HG03097 (cell line): ENCODE measurements at regions not wholly inside any gene's neighbourhood (a gene's known extent, or its start where the extent isn't known, plus 50 kb on each side); places are given as distances from the start of the nearest gene placed in this dataset.

Experiments
- ATAC-seq: cut with Tn5 transposase; IDR thresholded peaks from one replicate; pipeline ENCODE4 v1.9.1; 2021; ENCODE audit not compliant: unreplicated experiment, low FRiP score

DNA sequence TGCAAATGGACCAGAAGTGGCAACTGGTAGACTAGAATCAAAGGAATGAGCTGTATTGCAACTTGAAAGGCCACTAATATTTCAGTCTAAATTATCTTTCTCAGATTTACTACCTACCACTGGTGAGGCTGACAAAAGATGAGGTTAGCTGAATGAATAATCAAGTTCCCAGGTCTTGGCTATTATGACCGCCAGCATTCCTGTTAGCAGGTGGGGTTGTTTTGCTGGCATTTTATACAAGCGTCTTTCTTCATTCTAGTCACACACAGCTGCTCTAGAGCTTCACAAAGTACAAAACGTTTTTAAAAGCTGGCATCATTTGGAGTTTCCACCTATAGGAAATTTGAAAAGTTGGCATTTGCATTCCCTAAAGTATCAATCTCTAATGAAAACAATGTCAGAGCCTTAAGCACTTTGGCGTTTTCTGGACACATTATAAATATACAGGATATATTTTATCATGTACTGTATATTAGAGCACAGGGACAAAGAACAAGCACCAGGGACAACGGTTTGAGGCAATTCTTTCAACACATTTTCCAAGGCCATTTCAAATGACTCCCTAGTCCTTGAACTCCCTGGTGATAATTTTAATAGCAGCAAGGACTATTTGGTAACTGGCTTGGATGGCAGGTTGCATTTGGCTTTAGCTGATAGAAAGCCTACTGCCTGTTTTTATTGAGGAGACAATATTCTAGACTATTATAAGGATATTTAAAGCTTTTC lies 410.2 kb upstream of the CHST9 start:
- no peak for ATAC-seq

DNA sequence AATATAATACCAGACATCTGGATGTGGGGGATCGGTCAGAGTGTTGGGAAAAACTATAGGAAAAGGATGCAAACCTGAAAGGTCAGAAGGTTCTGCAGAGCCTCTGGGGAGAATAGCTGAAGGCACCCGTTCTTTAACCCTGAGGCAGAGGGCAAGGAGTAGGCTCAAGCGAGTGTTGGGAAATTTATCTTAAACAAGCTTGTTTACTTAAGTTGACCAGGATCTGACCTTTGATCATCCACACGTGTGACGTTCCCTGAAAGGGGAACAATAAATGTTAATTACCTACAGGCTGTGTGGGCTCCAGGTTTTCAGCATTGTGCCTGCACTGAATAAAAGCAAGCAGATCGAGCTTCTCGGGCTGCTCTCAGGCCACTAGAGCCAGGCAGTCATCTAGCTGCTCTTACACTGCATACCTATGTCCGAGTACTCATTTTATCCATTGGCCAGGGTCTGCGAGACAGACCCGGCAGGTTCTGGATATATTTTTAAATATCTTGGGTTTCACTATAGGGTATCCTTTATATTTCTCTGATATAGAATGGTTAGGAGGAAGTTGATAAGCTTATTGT lies 400.6 kb upstream of the CHST9 start:
- no peak for ATAC-seq

DNA sequence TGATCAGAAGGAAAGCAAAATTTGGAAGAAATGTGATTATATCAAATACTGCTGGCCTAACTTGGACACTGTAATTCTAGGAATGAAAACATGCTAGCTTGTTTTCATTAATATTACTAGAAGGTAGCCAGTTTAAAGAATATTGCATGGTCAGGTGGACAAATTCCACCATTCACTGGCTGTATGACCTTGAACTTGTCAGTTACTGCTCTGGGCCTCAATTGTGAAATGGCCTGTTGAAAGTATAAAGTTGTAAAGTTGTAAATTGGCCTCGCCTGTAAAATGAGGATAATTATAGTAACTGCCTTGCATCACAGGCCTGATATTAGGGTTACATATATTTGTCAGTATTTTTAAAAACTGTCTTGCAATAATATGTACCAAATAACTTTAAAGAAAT lies 398.4 kb upstream of the CHST9 start:
- no peak for ATAC-seq

DNA sequence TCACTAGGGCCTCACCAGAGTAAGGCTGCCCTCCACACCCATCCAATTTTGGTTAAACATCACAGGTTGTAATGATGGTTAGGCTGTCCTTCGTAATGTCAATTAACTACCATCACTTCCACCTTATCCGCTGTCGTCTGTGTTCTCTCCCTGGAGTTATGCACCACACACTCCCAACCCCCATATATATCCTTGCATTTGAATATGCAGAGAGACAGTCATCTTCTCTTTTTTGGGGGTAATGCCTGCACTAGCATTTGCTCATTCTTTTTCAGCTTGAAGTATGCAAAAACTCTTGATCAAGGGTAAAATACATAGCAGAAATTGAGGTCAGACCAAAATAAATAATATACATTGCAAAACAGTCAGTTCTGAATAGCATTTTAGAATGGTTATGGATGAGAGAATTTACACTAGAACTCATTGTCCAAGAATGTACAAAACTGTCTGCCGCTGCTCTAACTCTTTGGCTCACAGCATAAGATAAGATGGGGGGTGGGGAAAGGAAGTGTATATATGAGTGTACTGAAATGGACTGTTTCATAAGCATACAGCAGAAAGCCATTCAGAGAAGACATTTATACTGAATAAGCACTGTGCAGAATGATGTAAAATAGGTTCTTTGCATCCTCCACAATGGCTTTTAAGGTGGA lies 397.8 kb upstream of the CHST9 start:
- no peak for ATAC-seq

DNA sequence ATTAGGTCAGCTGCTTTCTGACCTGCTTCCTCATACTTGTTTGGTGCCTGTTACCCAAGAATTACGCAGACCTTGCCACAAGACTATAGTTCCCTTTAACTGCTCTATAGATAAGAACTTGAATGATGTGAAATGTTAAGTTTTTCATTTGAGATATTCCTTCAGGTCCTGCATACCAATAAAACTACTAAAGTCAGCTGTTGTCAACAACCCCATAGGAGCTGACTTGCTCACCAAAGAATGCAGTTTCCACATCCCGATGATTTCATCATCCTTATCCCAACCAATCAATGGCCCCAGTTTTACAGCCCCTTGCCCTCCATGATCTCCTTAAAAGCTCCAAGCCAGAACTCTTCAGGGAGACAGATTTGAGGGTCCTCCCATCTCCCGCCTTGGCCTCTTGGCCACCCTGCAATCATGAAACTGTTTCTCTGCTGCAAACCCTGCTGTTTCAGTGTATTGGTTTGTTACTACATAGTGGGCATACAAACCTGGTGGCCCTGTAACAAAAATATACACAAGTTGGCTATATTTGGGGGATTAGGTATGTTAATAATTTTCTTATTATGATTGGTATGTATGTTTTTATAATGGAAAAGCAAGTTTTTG lies 396.3 kb upstream of the CHST9 start:
- no peak for ATAC-seq

DNA sequence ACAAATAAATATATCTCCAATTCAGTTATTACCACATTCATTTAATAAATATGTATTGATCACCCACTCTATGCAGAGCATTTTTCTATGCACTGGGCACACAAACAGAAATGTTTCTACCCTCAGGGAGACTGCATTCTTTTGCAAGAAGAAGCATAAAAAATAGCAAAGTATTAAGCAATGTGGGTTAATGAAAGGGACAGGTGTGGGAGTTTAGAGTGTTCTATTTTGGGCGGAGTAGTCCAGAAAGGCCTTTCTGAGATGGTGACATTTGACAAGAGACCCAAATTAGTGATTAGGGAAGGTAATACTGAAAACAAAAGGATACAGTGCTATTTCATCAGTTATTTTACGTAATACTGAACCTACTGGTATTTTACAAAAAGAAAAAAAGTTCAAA lies 394.3 kb upstream of the CHST9 start:
- no peak for ATAC-seq

DNA sequence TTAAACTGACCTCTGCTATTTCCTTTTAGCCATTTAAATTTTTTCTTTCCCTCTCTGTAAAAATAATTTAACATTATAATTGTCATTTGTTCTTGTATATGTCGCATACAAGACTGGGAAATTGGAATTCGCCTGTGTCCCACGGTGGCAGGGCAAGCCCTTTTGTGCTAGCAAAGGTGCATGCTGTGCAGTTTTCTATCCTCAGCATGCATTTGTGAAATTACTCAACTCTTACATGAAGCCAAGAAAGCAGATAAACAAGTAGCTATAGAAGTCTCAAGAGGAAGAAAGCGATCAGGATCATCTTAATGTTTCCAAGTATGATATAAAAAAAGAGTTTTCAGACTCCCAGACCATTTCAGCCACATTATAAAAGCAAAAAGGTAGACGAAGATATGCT lies 392.6 kb upstream of the CHST9 start:
- no peak for ATAC-seq

DNA sequence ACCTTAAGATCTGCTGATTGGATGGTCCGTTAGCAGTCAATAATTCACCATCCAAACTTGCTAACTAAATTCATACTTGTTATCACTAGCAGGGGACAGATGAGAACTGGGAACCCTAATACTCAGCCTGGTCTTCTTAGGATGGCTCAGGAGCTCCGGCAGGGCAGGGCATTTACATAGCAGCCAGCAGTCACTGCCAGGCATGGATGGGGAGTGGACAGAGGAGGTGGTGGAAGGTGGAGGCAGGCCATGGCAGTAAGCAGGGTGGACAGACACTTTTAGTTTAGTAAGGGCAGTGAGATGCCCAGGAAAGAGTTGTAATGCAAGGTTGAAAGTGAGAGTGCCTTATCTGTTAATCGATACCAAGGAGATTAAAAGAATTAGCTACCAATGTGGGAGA lies 392.2 kb upstream of the CHST9 start:
- ATAC-seq: no peak

DNA sequence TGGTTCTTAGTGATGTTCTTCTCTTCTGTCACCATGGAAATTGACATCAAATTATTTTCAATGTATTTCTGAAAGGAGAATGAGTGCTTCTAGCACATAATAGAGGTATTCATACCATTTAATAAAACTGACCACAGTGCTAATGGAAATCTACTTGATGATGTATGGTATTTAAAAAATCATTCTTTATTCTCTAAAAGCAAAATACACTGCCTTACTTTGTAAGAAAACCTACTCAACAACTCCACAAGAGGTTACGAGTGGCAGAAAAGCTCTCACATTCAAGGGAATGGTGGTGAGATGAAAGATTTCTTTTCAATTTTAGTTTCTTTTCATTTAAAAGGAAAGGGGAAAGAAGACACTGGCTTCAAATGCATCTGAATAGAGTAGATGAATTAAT lies 382.3 kb upstream of the CHST9 start:
- no peak for ATAC-seq

DNA sequence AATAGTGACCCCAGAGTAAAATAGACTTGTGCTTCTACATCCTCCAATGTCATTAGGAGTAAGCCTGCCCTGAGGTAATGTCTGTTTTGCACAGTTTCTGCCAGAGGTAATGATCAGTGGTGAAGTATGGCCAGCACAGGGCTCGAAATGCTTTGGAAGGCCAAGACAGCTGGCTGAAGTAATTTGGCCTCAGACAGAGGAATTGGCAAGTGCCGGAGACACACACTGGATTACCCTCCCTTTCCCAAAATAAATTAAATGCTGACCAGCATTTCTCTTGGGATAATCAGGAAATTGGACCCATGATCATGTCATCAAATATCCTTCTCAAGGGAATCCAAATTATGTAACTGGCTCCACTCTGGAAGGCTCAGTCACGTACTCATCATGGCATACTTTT lies 379.0 kb upstream of the CHST9 start:
- ATAC-seq: no peak

DNA sequence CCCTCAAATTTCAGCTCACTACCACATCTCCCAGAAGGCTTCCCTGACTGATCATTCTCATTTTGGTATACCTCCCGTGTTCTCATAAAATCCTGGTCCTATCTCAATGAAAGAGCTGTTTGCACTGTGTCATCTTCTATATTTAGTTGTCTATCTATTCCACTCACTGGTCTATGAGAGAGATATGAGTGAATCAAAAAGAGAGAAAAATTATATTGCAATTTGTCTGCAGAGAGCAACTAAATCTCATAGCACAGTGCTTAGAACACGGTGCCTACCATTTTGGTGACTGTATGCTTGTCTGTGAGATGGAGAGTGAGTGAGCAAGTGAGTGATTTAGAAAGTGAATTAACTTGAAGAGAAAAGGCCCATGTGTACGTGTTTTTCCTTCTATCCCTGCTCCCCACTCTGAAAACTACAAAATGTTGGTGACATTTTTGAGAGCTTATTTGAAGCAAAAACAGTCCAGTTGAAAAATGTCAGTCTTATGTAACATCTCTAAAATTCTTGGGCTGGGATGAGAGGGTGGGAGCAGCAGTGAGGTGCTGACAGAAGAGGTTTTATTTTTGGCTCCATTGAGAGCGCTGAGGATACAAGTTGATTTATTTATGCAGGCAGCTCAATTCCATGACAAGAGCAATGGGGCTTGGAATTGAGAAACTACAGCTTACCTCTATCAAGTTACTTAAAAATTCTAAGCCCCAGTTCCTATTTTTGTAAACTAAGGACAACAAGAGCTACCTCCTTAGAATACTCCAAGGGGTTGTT lies 373.5 kb upstream of the CHST9 start:
- no peak for ATAC-seq

DNA sequence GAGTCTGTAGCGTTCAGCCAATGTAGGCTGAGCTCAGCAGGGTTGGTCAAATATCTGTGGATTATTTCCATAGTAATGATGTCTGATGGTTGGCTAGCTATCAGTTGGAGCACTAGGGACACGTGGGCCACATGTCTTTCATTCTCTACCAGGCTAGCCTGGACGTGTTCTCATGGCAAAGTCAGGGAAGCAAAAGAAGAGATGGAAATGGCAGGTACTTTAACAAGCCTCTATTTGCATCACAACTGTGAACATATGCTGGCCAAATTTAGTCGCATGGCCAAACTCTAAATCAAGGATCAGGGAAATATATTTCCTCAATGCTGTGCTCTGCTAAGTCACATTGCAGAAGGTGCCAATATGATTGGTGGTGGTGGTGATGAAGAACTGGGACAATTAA lies 371.6 kb upstream of the CHST9 start:
- no peak for ATAC-seq

DNA sequence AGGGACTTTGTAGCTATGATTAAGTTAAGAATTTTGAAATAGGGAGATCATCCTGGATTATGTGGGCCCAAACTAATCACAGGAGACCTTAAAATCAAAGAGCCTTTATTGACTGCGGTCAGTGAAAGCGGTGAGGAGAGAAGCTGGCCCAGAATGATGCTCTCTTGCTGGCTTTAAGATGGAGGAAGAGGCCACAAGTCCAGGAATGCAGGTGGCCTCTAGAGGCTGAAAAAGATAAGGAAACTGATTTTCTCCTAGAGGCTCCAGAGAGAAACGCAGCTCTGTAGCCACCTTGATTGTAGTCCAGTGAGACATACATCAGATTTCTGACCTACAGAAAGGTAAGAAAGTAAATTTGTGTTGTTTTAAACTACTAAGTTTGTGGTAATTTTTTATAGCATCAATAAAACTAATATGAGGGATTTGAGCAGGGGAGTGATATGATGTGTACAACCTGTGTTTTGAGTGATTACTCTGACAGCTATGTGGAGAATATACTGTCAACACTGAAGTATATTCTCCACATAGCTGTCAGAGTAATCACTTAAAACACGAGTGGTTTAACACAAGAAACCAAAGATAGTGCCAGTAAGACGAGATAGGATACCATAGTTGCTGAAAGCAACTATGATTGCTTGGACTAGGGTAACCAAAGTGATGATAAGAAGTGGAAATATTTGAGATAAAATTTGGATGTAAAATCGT lies 364.4 kb upstream of the CHST9 start:
- ATAC-seq: no peak

DNA sequence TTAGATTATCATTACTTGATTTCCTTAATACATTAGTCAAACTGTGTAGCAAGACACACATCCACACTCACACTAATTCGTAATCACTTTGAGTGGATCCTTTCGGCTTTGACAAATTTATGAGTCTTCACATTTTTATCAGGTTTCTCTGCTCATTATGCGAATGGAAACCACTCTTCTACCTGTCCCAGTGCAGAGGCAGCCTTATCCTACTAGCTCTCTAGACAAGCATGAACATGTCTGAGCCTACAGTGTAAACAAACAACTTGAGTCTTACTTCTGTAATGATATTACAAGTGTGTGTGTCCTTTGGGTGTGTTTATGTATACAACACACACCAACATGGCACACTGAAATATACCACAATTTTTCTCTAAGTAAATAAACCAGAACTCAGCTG lies 361.9 kb upstream of the CHST9 start:
- ATAC-seq: no peak

DNA sequence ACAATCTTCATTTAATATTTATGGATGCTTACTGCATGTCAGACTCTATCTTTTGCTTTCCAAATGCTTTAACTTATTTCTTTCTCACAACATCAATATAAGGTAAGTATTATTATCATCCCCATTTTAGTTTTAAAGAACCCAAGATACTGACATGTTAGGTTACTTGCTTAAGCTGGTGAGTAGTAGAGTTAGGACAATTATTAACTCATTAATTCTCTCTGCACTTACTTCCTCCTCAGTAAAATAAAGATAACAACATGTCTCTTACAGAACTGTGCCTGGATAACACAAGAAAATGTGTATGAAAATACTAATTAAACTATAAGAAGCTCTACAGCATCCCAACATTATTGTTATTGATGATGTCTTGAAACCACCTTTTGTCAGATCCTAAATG lies 359.1 kb upstream of the CHST9 start:
- no peak for ATAC-seq

DNA sequence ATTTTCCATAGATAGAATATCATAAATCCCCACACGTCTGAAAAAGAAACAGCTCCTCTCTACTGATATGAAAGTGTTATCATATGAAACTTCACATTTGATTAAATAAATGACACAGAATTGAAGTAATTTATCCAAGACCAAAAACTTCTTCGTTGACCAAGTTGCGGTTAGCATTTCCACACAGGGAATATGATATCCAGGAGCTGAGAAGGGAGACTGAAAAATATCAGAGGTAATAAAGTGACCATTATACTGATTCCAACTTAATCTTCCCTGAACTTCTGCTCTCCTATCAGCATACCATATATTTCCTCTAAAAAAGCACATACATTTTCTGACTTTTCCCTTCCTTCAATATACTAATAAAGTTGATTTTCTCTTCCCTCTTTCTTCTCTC lies 356.2 kb upstream of the CHST9 start:
- ATAC-seq: no peak

DNA sequence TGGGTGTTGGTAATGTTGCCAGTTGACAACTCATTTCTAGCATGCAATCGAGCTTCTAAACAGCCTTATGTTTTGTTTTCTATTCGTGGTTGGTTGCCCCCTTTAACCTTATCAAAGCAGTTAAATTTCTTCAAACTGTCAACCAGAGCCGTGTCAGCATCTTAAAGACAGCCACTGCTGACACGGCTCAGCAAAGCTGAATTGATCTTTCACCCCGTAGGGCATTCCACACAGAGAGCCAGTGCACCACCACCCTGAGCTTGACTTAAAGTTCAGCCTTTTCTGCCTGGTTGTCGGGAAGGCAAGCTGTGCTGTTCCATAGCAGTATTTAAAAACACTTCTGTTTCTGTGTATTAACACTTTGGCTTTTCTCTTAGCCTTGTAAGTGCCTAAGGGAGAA lies 355.0 kb upstream of the CHST9 start:
- ATAC-seq: no peak

DNA sequence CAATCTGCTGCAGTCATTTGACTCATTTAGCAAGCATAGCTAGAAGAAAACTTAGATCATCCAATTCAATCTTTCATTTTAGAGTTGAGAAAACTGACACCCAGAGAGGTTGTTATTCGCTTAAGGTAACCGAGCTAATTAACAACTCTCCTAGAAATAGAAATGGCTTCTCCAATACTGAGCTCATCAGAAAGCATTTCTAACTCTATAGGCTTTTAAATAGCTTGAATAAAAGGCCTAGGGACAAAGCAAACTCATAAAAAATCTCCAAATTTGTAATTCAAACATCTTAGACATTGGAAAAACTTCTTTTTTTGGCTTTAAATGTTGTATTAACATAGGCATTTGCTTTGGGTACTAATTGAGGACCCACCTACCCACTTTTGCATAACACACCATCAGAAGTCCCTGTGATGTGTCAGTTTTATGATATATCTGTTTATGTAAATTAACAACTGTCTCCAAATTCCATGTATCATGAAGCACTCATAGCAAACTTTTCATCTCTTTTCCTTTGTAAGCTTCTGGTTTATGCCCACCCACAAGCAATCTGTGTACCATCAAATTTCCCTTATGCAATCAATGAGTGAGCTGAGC lies 343.9 kb upstream of the CHST9 start:
- ATAC-seq: no peak

DNA sequence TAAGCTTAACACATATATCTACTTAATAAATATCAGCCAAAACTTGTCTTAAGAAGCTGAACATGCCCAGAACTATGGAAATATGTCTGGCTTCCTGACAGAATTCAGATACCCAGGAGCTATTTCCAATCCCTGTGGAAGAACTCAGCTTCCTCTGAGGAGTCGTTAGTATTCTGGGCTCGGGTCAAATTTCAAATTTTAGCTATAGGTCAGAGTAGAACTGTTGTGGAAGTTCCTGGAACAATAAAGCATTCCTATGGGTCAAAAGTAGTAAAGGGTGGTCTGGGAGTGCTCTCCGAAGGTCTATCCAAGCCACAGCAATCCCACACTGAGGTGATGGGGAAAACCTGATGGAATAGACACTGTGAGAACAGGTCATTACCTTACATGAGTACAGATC lies 342.7 kb upstream of the CHST9 start:
- ATAC-seq: no peak

DNA sequence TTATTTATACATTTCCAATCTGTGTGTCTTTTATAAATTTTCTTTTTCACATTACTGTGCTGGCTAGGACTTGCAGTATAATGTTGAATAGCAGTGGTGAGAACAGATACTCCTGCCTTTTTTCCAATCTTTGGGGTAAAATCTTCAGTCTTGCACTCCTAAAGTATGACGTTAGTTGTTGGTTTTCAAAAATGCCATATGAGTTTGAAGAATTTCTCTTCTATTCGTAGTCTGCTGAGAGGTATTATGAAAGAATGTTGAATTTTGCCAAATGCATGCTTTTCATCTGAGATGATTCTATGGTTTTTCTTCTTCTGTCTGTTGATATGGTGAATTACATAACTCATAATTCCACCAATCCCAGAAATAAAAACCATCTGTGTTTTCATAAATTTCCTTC lies 335.3 kb upstream of the CHST9 start:
- ATAC-seq: no peak
